Lower leg skin (tissue), 3 donors: ENCODE measurements at regions not wholly inside any gene's neighbourhood (a gene's known extent, or its start where the extent isn't known, plus 50 kb on each side); places are given as distances from the start of the nearest gene placed in this dataset.

ENCODE experiments used
- CTCF ChIP-seq, 3 donors: fragments of 450-650 bp; IDR thresholded peaks; one replicate each; pipeline ENCODE4 v1.5.1; 2016; ENCODE audit warnings: antibody characterized with exemption in 3 of 3, mild to moderate bottlenecking in 3 of 3, moderate library complexity in 2 of 3
- POLR2A ChIP-seq, 2 donors: fragments of 450-650 bp; IDR thresholded peaks; one replicate each; pipeline ENCODE4 v1.6.1; 2016 to 2017; ENCODE audit warnings: antibody characterized with exemption in 2 of 2, mild to moderate bottlenecking in 1 of 2, moderate library complexity in 1 of 2

GRCh38 chr4:111499291-111499690, 646.0 kb upstream of the FAM241A start:
- TF ChIP-seq CTCF (IDR thresholded peaks at IDR 0.05), result no peak
- TF ChIP-seq POLR2A (IDR thresholded peaks at IDR 0.05), result no peak
